ENCODE measurements at regions not wholly inside any gene's neighbourhood (a gene's known extent, or its start where the extent isn't known, plus 50 kb on each side); places are given as distances from the start of the nearest gene placed in this dataset.

DNA sequence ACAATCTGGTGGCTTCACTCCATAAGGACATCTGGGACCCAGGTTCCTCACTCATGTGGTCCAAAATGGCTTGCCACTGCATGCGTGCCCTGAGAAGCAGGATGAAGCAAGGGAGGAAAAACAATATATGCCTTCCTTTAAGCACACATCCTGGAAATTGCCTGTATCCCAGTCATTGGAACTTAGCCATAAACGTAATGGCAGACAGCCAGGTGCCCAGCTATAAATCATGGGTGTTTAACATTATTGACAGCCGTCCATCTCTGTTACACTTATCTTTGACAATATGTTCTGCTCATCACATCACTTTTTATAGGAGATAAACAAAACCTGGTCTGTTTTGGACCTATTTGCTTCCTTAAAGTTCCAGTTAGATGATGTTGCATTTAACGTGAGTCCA, 181.0 kb downstream of the AASDH start:
- no peak for TF ChIP-seq CTCF (IDR thresholded peaks at IDR 0.05; ENCODE audit: low read length, missing control alignments)
- H3K4me3 ChIP-seq (replicated peaks; ENCODE audit: low read depth, low read length): no peak overlapping the region
- DNase-seq (ENCODE audit: low read depth): no peak

- no peak for TF ChIP-seq CTCF (IDR thresholded peaks at IDR 0.05; ENCODE audit: low read length, missing control alignments)
- DNase-seq (ENCODE audit: low read depth): no peak
- no peak overlapping the region for H3K4me3 ChIP-seq (replicated peaks; ENCODE audit: low read depth, low read length)
Measured at GRCh38 chr4:56200275-56200674, 187.0 kb downstream of the AASDH start.

DNA sequence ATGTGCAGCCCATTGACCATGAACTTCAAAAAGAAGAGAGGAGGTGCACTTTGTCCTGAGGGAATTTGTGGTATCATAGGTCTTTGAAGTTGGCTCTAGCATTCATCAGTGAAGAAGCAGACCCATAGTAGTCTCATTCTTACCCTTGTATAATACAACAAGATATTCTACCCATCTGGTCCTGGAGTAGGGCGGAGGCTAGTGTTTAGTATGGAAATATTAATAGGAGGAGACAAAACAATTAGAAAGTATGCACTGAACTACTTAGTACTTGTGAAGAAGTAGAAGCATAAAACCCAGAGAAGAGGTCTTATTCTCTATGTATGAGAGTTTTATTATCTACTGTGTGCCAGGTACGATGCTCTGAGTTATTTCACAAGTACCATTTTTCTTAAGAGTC, 189.0 kb downstream of the AASDH start:
- no peak overlapping the region for H3K4me3 ChIP-seq (replicated peaks; ENCODE audit: low read depth, low read length)
- no peak for TF ChIP-seq CTCF (IDR thresholded peaks at IDR 0.05; ENCODE audit: low read length, missing control alignments)
- DNase-seq (ENCODE audit: low read depth): no peak

- H3K4me3 ChIP-seq (replicated peaks; ENCODE audit: low read depth, low read length): no peak overlapping the region
- peak; percentile 15 for DNase-seq (ENCODE audit: low read depth)
- TF ChIP-seq CTCF (IDR thresholded peaks at IDR 0.05; ENCODE audit: low read length, missing control alignments): no peak
Measured at GRCh38 chr4:56197387-56197786, 189.9 kb downstream of the AASDH start.

DNA sequence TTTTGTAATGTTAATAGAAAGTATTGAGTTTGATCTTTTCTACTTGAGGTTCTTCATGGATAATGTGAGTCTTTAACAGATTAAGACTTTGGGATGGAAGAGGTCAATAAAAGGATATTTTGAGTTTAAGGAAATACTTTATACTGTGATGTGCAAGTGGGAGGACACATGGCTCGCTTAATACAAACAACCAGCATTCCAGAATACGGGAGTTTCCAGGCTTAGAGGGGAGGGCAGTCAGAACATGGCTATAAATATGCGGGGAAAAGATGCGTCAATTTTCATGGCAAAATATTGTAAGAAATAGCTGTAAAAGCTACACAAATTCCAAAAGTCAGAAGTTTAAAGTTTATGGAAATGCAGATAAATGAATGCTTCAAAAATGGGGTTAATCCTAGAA, 192.3 kb downstream of the AASDH start:
- no peak overlapping the region for H3K4me3 ChIP-seq (replicated peaks; ENCODE audit: low read depth, low read length)
- DNase-seq (ENCODE audit: low read depth): peak; percentile 59
- no peak for TF ChIP-seq CTCF (IDR thresholded peaks at IDR 0.05; ENCODE audit: low read length, missing control alignments)

GRCh38 chr4:56191534-56191933, 195.8 kb downstream of the AASDH start:
- no peak for TF ChIP-seq CTCF (IDR thresholded peaks at IDR 0.05; ENCODE audit: low read length, missing control alignments)
- DNase-seq (ENCODE audit: low read depth): no peak
- H3K4me3 ChIP-seq (replicated peaks; ENCODE audit: low read depth, low read length): no peak overlapping the region

- TF ChIP-seq CTCF (IDR thresholded peaks at IDR 0.05; ENCODE audit: low read length, missing control alignments): no peak
- peak; percentile 69 for DNase-seq (ENCODE audit: low read depth)
- no peak overlapping the region for H3K4me3 ChIP-seq (replicated peaks; ENCODE audit: low read depth, low read length)
Measured at GRCh38 chr4:56187688-56188087, 199.6 kb downstream of the AASDH start.

All from fibroblast of pulmonary artery (primary cell).